AML-193 (cell line): ENCODE measurements at regions not wholly inside any gene's neighbourhood (a gene's known extent, or its start where the extent isn't known, plus 50 kb on each side); places are given as distances from the start of the nearest gene placed in this dataset.

Experiments
- DNase-seq, 2 experiments: peaks; one replicate each; lab custom pipeline; 2025; lab: John Stamatoyannopoulos, UW

GRCh38 chr5:174288439-174288838, 242.9 kb downstream of the NSG2 start:
- DNase-seq, result no peak

GRCh38 chr5:174291162-174291561, 245.7 kb downstream of the NSG2 start:
- no peak for DNase-seq

- peak; percentile 15 to 41 for DNase-seq
Measured at GRCh38 chr5:174292348-174292747, 246.8 kb downstream of the NSG2 start.

- no peak for DNase-seq
Measured at GRCh38 chr5:174293006-174293405, 247.5 kb downstream of the NSG2 start.

GRCh38 chr5:174293481-174293880, 248.0 kb downstream of the NSG2 start:
- no peak for DNase-seq

GRCh38 chr5:174294891-174295620, 249.6 kb downstream of the NSG2 start:
- no peak for DNase-seq

DNA sequence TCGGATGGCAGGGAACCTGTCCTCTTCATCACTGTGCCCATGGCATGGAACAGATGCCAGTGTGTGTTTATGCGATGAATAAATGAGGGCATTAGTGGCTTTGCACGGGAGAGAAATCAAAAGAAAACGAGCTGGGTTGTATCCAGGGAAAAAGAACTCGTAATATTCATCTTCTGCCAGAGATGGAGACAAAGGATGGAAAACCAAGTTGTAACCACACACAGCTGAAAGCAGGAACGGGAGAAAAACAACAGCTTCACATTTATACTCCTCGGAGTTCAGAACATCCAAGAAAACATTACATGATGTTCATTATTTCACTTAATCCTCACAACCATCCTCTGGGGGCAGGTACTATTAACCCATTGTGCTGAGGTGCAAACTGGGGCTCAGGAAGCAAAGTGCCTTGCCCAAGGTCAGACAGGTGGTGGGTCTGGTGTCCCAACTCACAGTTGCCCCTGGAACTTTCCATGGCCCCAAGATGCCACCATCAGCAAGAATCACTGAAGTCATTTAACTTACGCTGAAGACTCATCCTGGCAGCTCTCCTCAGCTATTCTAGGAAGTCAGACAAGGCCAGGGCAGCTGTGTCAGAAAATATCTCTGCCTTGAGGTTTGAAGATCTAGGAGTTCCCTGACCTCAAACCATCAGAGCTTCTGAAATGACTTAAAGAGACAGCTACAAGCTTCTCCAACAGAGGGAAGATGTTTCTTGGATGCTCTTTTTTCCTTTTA, 250.4 kb downstream of the NSG2 start:
- no peak for DNase-seq

DNA sequence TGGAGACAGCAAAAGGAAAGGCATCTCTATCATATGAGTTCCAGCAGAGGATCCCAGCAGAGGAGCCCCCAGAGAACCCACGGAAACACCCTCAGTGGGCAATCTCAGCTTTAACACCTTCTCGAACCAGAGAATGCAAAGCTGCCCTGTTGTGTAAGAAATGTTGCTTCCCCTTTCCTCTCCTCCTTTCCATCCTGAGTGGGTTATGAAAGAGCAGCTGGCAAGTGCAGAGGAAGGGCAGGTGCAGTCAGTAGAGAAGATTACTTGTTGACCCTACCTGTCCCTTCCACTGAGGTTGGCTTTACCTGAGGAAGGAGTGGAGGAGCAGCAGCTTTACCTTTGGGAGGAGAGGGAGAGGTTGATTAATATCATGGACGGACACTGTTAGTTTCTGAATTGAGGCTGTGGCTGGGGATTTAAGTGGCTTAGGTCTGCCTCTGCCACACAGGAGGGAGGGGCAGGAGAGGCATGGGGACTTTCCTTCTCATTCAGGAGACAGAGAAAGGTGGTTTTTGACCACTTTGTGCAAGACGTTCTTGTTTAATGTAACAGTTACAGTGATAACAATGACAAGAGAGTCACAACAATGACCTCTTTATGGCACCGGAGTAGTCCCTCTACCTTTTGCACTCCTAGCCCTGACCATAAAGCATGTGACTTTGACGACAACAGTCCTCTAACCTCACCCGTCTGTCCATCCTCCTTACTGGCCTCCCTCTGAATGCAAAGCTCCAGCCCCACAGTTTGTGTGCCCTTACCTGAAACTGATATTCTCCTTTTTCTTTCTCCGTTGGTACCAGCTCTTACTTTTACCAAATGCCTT, 254.8 kb downstream of the NSG2 start:
- no peak for DNase-seq

GRCh38 chr5:174300941-174301761, 255.6 kb downstream of the NSG2 start:
- DNase-seq, result no peak

- no peak for DNase-seq
Measured at GRCh38 chr5:174301848-174302625, 256.5 kb downstream of the NSG2 start.

DNA sequence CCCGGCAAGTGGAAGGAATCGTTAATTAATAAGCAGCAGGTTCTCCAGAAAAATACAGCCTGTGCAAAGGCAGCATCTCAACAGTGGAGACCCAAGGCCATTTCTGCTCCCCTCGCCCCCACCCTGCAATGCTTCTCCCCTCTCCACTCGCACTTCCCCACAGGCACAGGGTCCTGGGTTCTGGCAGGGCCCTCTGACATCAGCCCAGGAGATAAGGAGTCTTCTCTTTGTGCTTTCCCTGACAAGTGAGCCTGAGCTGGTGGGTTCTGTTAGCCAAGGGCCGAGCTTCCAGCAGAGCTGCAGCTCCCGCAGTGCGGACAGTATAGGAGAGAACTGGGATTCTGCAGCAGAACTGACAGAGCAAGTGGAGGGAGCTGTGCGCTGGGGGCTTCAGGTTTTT, 257.5 kb downstream of the NSG2 start:
- DNase-seq, result no peak

- no peak for DNase-seq
Measured at GRCh38 chr5:174303437-174304045, 258.0 kb downstream of the NSG2 start.

GRCh38 chr5:174305241-174305681, 259.8 kb downstream of the NSG2 start:
- no peak for DNase-seq

DNA sequence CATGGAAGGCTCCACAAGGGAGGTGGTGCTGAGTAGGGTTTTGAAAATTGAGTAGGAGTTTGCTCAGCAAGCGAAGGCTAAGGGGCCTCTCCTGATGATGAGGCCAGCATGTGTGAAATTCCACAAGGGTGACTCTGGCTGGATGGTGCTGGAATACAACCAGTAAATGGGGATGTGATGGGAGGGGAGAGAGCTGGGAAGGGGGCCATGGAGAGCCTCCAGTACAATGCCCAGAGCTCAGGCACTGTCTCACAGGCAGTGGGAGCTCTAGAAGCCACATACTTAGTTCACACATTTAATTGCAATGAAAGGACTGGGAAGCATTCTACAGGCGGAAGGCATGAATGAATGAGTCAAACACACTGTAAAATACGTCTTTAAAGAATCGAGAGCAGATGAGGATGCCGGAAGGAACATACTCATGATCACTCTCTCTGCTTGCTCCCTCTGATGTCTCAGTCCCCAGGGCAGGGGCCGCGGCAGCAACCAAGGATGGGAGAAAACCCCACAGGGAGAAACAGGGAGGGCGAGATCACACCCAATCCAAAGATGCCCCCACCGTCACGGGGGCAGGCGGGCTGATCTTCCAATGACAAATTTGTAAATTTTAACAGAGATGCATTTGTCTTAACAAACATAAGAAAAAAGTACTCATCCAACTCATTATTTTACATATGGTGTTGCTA, 261.0 kb downstream of the NSG2 start:
- no peak for DNase-seq

- no peak for DNase-seq
Measured at GRCh38 chr5:174307031-174307408, 261.5 kb downstream of the NSG2 start.

- DNase-seq, result no peak
Measured at GRCh38 chr5:174307656-174308271, 262.3 kb downstream of the NSG2 start.

GRCh38 chr5:174309131-174309795, 263.8 kb downstream of the NSG2 start:
- DNase-seq, result no peak

GRCh38 chr5:174310243-174310642, 264.7 kb downstream of the NSG2 start:
- DNase-seq, result no peak

DNA sequence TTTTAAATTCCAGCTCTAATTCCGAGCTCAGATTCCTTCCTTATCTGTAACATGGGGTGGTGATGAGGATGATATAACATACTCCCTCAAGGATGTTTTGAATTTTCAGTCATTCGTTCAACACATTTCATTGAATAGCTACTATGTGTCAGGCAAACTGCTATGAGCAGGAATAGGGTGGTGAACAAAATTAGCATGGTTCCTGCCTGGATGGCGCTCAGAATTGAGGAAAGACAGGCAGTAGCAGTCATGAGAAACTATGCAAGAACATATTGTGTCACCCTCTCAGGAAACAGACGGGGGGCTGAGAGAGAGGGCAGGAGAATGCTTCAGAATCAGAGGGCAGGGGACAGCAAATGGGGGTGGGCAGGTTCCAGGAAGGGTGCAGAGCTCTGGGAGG, 265.2 kb downstream of the NSG2 start:
- DNase-seq, result no peak
